ENCODE measurements at regions not wholly inside any gene's neighbourhood (a gene's known extent, or its start where the extent isn't known, plus 50 kb on each side); places are given as distances from the start of the nearest gene placed in this dataset.

GRCh38 chr7:26574476-26574875 lies 282.8 kb downstream of the SNX10 start:
- Histone ChIP-seq H3K4me3 (no peak overlapping the region), H3K9ac (ENCODE audit: control insufficient read depth, insufficient read depth, low read length) (no peak overlapping the region), H3K27ac (ENCODE audit: control insufficient read depth, insufficient read depth) (no peak overlapping the region), H3K9me3 (replicated peaks; ENCODE audit: control insufficient read depth, insufficient read depth, low read length) (no peaks in the 10 kb centered on the region), H3K27me3 (replicated peaks in 1 of 2; ENCODE audit: control insufficient read depth in 2 of 2, insufficient read depth in 2 of 2, low read length in 1 of 2) (no peaks in the 10 kb centered on the region; a peak in 2 of 4 replicates), H2AFZ (ENCODE audit: control insufficient read depth, low read depth, low read length) (no peak overlapping the region), H3K79me2 (ENCODE audit: control insufficient read depth, insufficient read depth, low read length) (no peaks in the 10 kb centered on the region), H3K4me2 (ENCODE audit: control insufficient read depth, insufficient read depth) (no peak overlapping the region), H3K4me1 (ENCODE audit: control insufficient read depth, insufficient read depth, low read length) (no peaks in the 10 kb centered on the region), H3K36me3 (ENCODE audit: control insufficient read depth in 2 of 2, insufficient read depth in 2 of 2, low read length in 1 of 2) (no peaks in the 10 kb centered on the region), H4K20me1 (ENCODE audit: control insufficient read depth, insufficient read depth) (no peaks in the 10 kb centered on the region)
- intact Hi-C loops (cut with micrococcal nuclease; ENCODE audit: unreplicated experiment) (no loop called here), in situ Hi-C loops (cut with MboI) (no loop called here)
- FAIRE-seq (no peak), DNase-seq (ENCODE audit: low read depth, low spot score) (no peak), ATAC-seq (no peak)
- RAD21 ChIA-PET (ENCODE audit: unreplicated experiment) = no interaction called here
- TF ChIP-seq EZH2 (IDR thresholded peaks at IDR 0.05; ENCODE audit: borderline replicate concordance, control insufficient read depth, low read depth, low read length) = no peak
- TF ChIP-seq IKZF1 (conservative IDR thresholded peaks at IDR 0.05) = no peak
- no peak for TF ChIP-seq SREBF1 (IDR thresholded peaks at IDR 0.05; ENCODE audit: low read length)
- TF ChIP-seq, protein P1, sequence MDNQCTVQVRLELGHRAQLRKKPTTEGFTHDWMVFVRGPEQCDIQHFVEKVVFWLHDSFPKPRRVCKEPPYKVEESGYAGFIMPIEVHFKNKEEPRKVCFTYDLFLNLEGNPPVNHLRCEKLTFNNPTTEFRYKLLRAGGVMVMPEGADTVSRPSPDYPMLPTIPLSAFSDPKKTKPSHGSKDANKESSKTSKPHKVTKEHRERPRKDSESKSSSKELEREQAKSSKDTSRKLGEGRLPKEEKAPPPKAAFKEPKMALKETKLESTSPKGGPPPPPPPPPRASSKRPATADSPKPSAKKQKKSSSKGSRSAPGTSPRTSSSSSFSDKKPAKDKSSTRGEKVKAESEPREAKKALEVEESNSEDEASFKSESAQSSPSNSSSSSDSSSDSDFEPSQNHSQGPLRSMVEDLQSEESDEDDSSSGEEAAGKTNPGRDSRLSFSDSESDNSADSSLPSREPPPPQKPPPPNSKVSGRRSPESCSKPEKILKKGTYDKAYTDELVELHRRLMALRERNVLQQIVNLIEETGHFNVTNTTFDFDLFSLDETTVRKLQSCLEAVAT (IDR thresholded peaks at IDR 0.05) = no peak
- no peak for TF ChIP-seq ETV6 (conservative IDR thresholded peaks at IDR 0.05 in 1 of 2, IDR thresholded peaks at IDR 0.05 in 1 of 2; ENCODE audit: borderline replicate concordance in 1 of 2, low read depth in 1 of 2)
- no peak for TF ChIP-seq ASH2L (IDR thresholded peaks at IDR 0.05; ENCODE audit: borderline replicate concordance, low read depth)
- TF ChIP-seq EP300 (IDR thresholded peaks at IDR 0.05; ENCODE audit: borderline replicate concordance in 1 of 2, control insufficient read depth in 1 of 2, low read depth in 2 of 2, low read length in 2 of 2) = no peak
- TF ChIP-seq MXI1 (IDR thresholded peaks at IDR 0.05; ENCODE audit: low read depth, low read length) = no peak
- no peak for TF ChIP-seq ZBED1 (IDR thresholded peaks at IDR 0.05; ENCODE audit: borderline replicate concordance)
- no peak for TF ChIP-seq POLR2A (IDR thresholded peaks at IDR 0.05; ENCODE audit: low read depth, low read length)
- no peak for TF ChIP-seq BCL3 (IDR thresholded peaks at IDR 0.05; ENCODE audit: borderline replicate concordance, insufficient read depth, low read depth, low read length, poor library complexity, severe bottlenecking)
- no peak for TF ChIP-seq TBL1XR1 (IDR thresholded peaks at IDR 0.05; ENCODE audit: low read depth, low read length)
- no peak for TF ChIP-seq BRCA1 (IDR thresholded peaks at IDR 0.05; ENCODE audit: low read depth, low read length)
- no peak for TF ChIP-seq JUNB (IDR thresholded peaks at IDR 0.05)
- no peak for TF ChIP-seq IRF5 (IDR thresholded peaks at IDR 0.05; ENCODE audit: borderline replicate concordance)
- TF ChIP-seq GATAD2B (conservative IDR thresholded peaks at IDR 0.05; ENCODE audit: low read depth) = no peak
- no peak for TF ChIP-seq WRNIP1 (IDR thresholded peaks at IDR 0.05; ENCODE audit: borderline replicate concordance, low read depth, low read length)
- no peak for TF ChIP-seq RUNX3 (IDR thresholded peaks at IDR 0.05; ENCODE audit: low read length)
- TF ChIP-seq MYB (IDR thresholded peaks at IDR 0.05; ENCODE audit: borderline replicate concordance, low read depth, low read length) = no peak
- TF ChIP-seq CBX3 (IDR thresholded peaks at IDR 0.05; ENCODE audit: borderline replicate concordance, low read depth) = no peak
- no TSS peak for BruUV-seq (replicated peaks)
- POLR2A ChIA-PET = no interaction called here
- 66% methylated on average over 6 of the region's 6 CpGs for WGBS (ENCODE audit: insufficient coverage, insufficient replicate concordance, low lambda C conversion rate, missing lambda C conversion rate)
- SMC1A ChIA-PET (ENCODE audit: uncharacterized antibody, unreplicated experiment) = no interaction called here
- CTCF ChIA-PET = no interaction called here

All from GM12878 (cell line).